ENCODE measurements at regions not wholly inside any gene's neighbourhood (a gene's known extent, or its start where the extent isn't known, plus 50 kb on each side); places are given as distances from the start of the nearest gene placed in this dataset.

DNA sequence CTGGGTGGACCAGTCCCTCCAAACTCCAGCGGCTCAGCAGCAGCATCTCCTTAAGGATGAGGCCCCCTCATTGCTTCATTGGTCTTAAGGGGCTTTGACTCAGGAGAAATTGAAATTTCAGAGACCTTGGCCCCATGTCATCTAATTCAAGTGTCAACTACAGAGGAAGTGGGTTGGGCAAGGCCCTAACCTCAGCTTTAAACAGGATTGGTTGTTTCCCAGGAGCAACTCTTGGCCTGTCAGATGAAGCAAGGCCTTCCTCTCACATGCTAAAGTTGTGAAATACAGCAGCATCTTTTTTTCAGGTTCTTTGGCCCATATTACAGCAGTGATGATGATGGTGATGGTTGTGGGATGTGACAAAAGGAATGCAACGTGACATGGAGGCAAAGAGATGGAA, 348.3 kb downstream of the ICE1 start:
- TF ChIP-seq CTCF (IDR thresholded peaks at IDR 0.05) (no peak), POLR2A (IDR thresholded peaks at IDR 0.05) (no peak)
